Gastroesophageal sphincter (tissue), 3 donors: ENCODE measurements at regions not wholly inside any gene's neighbourhood (a gene's known extent, or its start where the extent isn't known, plus 50 kb on each side); places are given as distances from the start of the nearest gene placed in this dataset.

ENCODE experiments used
- EP300 ChIP-seq: sonication (generic); formaldehyde crosslinking; IDR thresholded peaks from one replicate; pipeline ENCODE4 v1.6.1; 2017; ENCODE audit warnings: antibody characterized with exemption, mild to moderate bottlenecking
- POLR2A ChIP-seq, 2 donors: fragments of 450-650 bp; IDR thresholded peaks; one replicate each; pipeline ENCODE4 v1.6.1; 2017; ENCODE audit warnings: antibody characterized with exemption in 2 of 2, mild to moderate bottlenecking in 2 of 2, moderate library complexity in 1 of 2
- TF ChIP-seq, protein P1 (sequence below), 4 experiments: fragments of 200-600 bp in 2 of 4; fragments of 450-650 bp in 2 of 4; sonication (generic) in 1 of 4; IDR thresholded peaks; one replicate each; pipeline ENCODE4 v1.5.1; 2017 to 2019; ENCODE audit warnings: antibody characterized with exemption in 4 of 4, mild to moderate bottlenecking in 2 of 4, moderate library complexity in 2 of 4

- TF ChIP-seq, protein P1, sequence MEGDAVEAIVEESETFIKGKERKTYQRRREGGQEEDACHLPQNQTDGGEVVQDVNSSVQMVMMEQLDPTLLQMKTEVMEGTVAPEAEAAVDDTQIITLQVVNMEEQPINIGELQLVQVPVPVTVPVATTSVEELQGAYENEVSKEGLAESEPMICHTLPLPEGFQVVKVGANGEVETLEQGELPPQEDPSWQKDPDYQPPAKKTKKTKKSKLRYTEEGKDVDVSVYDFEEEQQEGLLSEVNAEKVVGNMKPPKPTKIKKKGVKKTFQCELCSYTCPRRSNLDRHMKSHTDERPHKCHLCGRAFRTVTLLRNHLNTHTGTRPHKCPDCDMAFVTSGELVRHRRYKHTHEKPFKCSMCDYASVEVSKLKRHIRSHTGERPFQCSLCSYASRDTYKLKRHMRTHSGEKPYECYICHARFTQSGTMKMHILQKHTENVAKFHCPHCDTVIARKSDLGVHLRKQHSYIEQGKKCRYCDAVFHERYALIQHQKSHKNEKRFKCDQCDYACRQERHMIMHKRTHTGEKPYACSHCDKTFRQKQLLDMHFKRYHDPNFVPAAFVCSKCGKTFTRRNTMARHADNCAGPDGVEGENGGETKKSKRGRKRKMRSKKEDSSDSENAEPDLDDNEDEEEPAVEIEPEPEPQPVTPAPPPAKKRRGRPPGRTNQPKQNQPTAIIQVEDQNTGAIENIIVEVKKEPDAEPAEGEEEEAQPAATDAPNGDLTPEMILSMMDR (IDR thresholded peaks at IDR 0.05), result no peak
- TF ChIP-seq EP300 (no peak), POLR2A (IDR thresholded peaks at IDR 0.05) (no peak)
Measured at GRCh38 chr9:7436754-7437153, 362.8 kb downstream of the DMAC1 start.
